Naive thymus-derived CD4-positive, alpha-beta T cell (primary cell): ENCODE measurements at regions not wholly inside any gene's neighbourhood (a gene's known extent, or its start where the extent isn't known, plus 50 kb on each side); places are given as distances from the start of the nearest gene placed in this dataset.

ENCODE experiments used
- ATAC-seq: fragments of 150-1000 bp; cut with Tn5 transposase; 2 replicates; pipeline ENCODE4 v1.10.0; 2021; ENCODE audit warnings: mild to moderate bottlenecking, moderate library complexity
- CTCF ChIA-PET: fragments of 350-600 bp; sonication (Branson Sonifier 250); formaldehyde crosslinking; loops from one replicate; lab custom pipeline; 2021; ENCODE audit warnings: antibody characterized with exemption; lab: Charles Lee
- POLR2A ChIA-PET: fragments of 350-600 bp; sonication (Branson Sonifier 250); formaldehyde crosslinking; loops from one replicate; lab custom pipeline; 2021; ENCODE audit warnings: antibody characterized with exemption, inconsistent platforms; lab: Charles Lee
- DNase-seq, 9 donors: peaks; one replicate each; pipeline versions ENCODE4 v3.0.0 to v3.0.0-alpha.2; 2020 to 2022; ENCODE audit warnings: mixed read lengths in 1 of 9
- H3K27ac ChIP-seq: one replicate; pipeline ENCODE4 v1.7.0; 2013; ENCODE audit warnings: mild to moderate bottlenecking, low read depth, low read length, moderate library complexity
- H3K27me3 ChIP-seq, 2 donors: one replicate each; pipeline ENCODE4 v1.7.0; 2013; ENCODE audit warnings: low read length in 2 of 2, mild to moderate bottlenecking in 2 of 2, moderate library complexity in 2 of 2; ENCODE audit not compliant: control insufficient read depth in 2 of 2, insufficient read depth in 2 of 2
- H3K36me3 ChIP-seq, 3 experiments: 1 replicate in 2 of 3; 2 replicates in 1 of 3; pipeline ENCODE4 v1.7.0; 2013; ENCODE audit warnings: low read length in 3 of 3, mild to moderate bottlenecking in 3 of 3, moderate library complexity in 1 of 3; ENCODE audit not compliant: insufficient read depth in 3 of 3, control insufficient read depth in 2 of 3
- H3K4me1 ChIP-seq, 2 donors: one replicate each; pipeline ENCODE4 v1.7.0; 2013; ENCODE audit warnings: low read length in 2 of 2, mild to moderate bottlenecking in 2 of 2, moderate library complexity in 1 of 2; ENCODE audit not compliant: control insufficient read depth in 2 of 2, insufficient read depth in 2 of 2
- H3K4me3 ChIP-seq: 2 replicates; pipeline ENCODE4 v1.7.0; 2013; ENCODE audit warnings: mild to moderate bottlenecking, low read length
- H3K9me3 ChIP-seq, 3 experiments: 1 replicate in 2 of 3; 2 replicates in 1 of 3; pipeline ENCODE4 v1.7.0; 2013; ENCODE audit warnings: low read length in 3 of 3; ENCODE audit not compliant: control insufficient read depth in 2 of 3
- H3K27ac Mint-ChIP-seq, 9 donors: one replicate each; pipeline ENCODE4 v1.8.0; 2020 to 2022; ENCODE audit warnings: mixed read lengths in 9 of 9, mild to moderate bottlenecking in 8 of 9, moderate library complexity in 5 of 9, inconsistent platforms in 2 of 9
- H3K27me3 Mint-ChIP-seq, 5 donors: one replicate each; pipeline ENCODE4 v1.8.0; 2021 to 2022; ENCODE audit warnings: mixed read lengths in 5 of 5, mild to moderate bottlenecking in 1 of 5
- H3K36me3 Mint-ChIP-seq, 5 donors: one replicate each; pipeline ENCODE4 v1.8.0; 2020 to 2022; ENCODE audit warnings: mixed read lengths in 5 of 5, mild to moderate bottlenecking in 3 of 5, inconsistent platforms in 1 of 5
- H3K4me1 Mint-ChIP-seq, 7 donors: one replicate each; pipeline ENCODE4 v1.8.0; 2020 to 2022; ENCODE audit warnings: mixed read lengths in 7 of 7, mild to moderate bottlenecking in 3 of 7, inconsistent platforms in 1 of 7
- H3K4me3 Mint-ChIP-seq, 10 donors: one replicate each; pipeline ENCODE4 v1.8.0; 2020 to 2022; ENCODE audit warnings: mild to moderate bottlenecking in 10 of 10, mixed read lengths in 10 of 10, moderate library complexity in 6 of 10, inconsistent platforms in 2 of 10
- H3K9me3 Mint-ChIP-seq, 11 donors: one replicate each; pipeline ENCODE4 v1.8.0; 2020 to 2022; ENCODE audit warnings: mixed read lengths in 11 of 11, mild to moderate bottlenecking in 4 of 11, inconsistent platforms in 1 of 11, moderate library complexity in 1 of 11
- intact Hi-C, 2 donors: fragments of 100-400 bp; cut with micrococcal nuclease; formaldehyde crosslinking; loops; one replicate each; pipeline ENCODE4 v1.15.1; 2023

GRCh38 chr12:67002720-67003119, 266.4 kb upstream of the CAND1 start:
- Histone ChIP-seq H3K27me3 (no peaks in the 10 kb centered on the region), H3K9me3 (no peaks in the 10 kb centered on the region), H3K4me1 (no peaks in the 10 kb centered on the region), H3K4me3 (no peak overlapping the region), H3K36me3 (no peaks in the 10 kb centered on the region), H3K27ac (no peak overlapping the region)
- H3K27ac Mint-ChIP-seq: no peak overlapping the region
- ATAC-seq (no peak), DNase-seq (no peak)
- peaks cover 0 to 10% (median 0%) of the 10 kb centered on the region in 5 donors for H3K27me3 Mint-ChIP-seq
- H3K9me3 Mint-ChIP-seq: peaks cover 0 to 2% (median 0%) of the 10 kb centered on the region in 11 donors
- intact Hi-C loops: no loop called here
- ChIA-PET CTCF (no interaction called here), POLR2A (no interaction called here)
- no peaks in the 10 kb centered on the region for H3K36me3 Mint-ChIP-seq
- peaks cover 0 to 6% (median 0%) of the 10 kb centered on the region in 7 donors for H3K4me1 Mint-ChIP-seq
- no peak overlapping the region for H3K4me3 Mint-ChIP-seq

GRCh38 chr12:67006610-67007009, 262.5 kb upstream of the CAND1 start:
- Mint-ChIP-seq H3K27ac (no peak overlapping the region), H3K36me3 (peaks cover 0 to 3% (median 0%) of the 10 kb centered on the region in 5 donors), H3K4me1 (peaks cover 0 to 8% (median 1%) of the 10 kb centered on the region in 7 donors), H3K9me3 (no peaks in the 10 kb centered on the region), H3K4me3 (no peak overlapping the region), H3K27me3 (peaks cover 0 to 3% (median 0%) of the 10 kb centered on the region in 5 donors)
- POLR2A ChIA-PET: no interaction called here
- H3K4me3 ChIP-seq: no peak overlapping the region
- no peak overlapping the region for H3K27ac ChIP-seq
- no peaks in the 10 kb centered on the region for H3K4me1 ChIP-seq
- ATAC-seq (no peak), DNase-seq (no peak)
- H3K9me3 ChIP-seq: no peaks in the 10 kb centered on the region
- H3K27me3 ChIP-seq: no peaks in the 10 kb centered on the region
- intact Hi-C loops: no loop called here
- CTCF ChIA-PET: no interaction called here
- H3K36me3 ChIP-seq: no peaks in the 10 kb centered on the region

GRCh38 chr12:67014642-67015041, 254.5 kb upstream of the CAND1 start:
- H3K36me3 ChIP-seq: no peaks in the 10 kb centered on the region
- CTCF ChIA-PET: no interaction called here
- no peaks in the 10 kb centered on the region for H3K9me3 ChIP-seq
- H3K27me3 ChIP-seq: no peaks in the 10 kb centered on the region
- no peaks in the 10 kb centered on the region for H3K9me3 Mint-ChIP-seq
- POLR2A ChIA-PET: no interaction called here
- no peak overlapping the region for H3K27ac Mint-ChIP-seq
- H3K36me3 Mint-ChIP-seq: peaks cover 0 to 7% (median 0%) of the 10 kb centered on the region in 5 donors
- H3K27ac ChIP-seq: no peak overlapping the region
- ATAC-seq: no peak
- H3K4me1 Mint-ChIP-seq: peaks cover 0 to 3% (median 0%) of the 10 kb centered on the region in 7 donors
- H3K4me3 ChIP-seq: no peak overlapping the region
- H3K4me3 Mint-ChIP-seq: no peak overlapping the region
- DNase-seq: no peak
- no peaks in the 10 kb centered on the region for H3K4me1 ChIP-seq
- H3K27me3 Mint-ChIP-seq: no peaks in the 10 kb centered on the region
- intact Hi-C loops: no loop called here

- H3K27ac Mint-ChIP-seq: no peak overlapping the region
- H3K4me1 Mint-ChIP-seq: peaks cover 0 to 1% (median 0%) of the 10 kb centered on the region in 7 donors
- DNase-seq: no peak
- no peaks in the 10 kb centered on the region for H3K9me3 Mint-ChIP-seq
- H3K4me3 Mint-ChIP-seq: no peak overlapping the region
- no peaks in the 10 kb centered on the region for H3K27me3 ChIP-seq
- H3K36me3 ChIP-seq: no peaks in the 10 kb centered on the region
- no peaks in the 10 kb centered on the region for H3K27me3 Mint-ChIP-seq
- H3K4me1 ChIP-seq: no peaks in the 10 kb centered on the region
- intact Hi-C loops: no loop called here
- peaks cover 0 to 3% (median 0%) of the 10 kb centered on the region in 5 donors for H3K36me3 Mint-ChIP-seq
- ChIA-PET POLR2A (no interaction called here), CTCF (no interaction called here)
- H3K27ac ChIP-seq: no peak overlapping the region
- no peaks in the 10 kb centered on the region for H3K9me3 ChIP-seq
- no peak overlapping the region for H3K4me3 ChIP-seq
- no peak for ATAC-seq
These were observed 251.1 kb upstream of the CAND1 start for GRCh38 chr12:67018105-67018504.

GRCh38 chr12:67019070-67019469, 250.1 kb upstream of the CAND1 start:
- intact Hi-C loops: no loop called here
- ChIA-PET CTCF (no interaction called here), POLR2A (no interaction called here)

GRCh38 chr12:67025543-67026114, 243.5 kb upstream of the CAND1 start:
- no peak overlapping the region for H3K4me3 Mint-ChIP-seq
- H3K4me3 ChIP-seq: no peak overlapping the region
- peaks cover 0 to 12% (median 0%) of the 10 kb centered on the region in 7 donors for H3K4me1 Mint-ChIP-seq
- no peaks in the 10 kb centered on the region for H3K27me3 ChIP-seq
- no peaks in the 10 kb centered on the region for H3K36me3 Mint-ChIP-seq
- no peaks in the 10 kb centered on the region for H3K9me3 ChIP-seq
- intact Hi-C loops: loop anchor here in 1 of 2 donors (5.0 kb wide), 1 partner anchor 242 kb away; the partner anchor contains the start of gene CAND1
- peak overlapping the region in 1 of 9 donors; percentile 21 for H3K27ac Mint-ChIP-seq
- ChIA-PET CTCF (interaction anchor here (1.5 kb wide), 1 partner anchor 330 kb away, joined by 3 read pairs; no protein-coding TSS in a partner anchor), POLR2A (no interaction called here)
- H3K27me3 Mint-ChIP-seq: peaks cover 0 to 15% (median 10%) of the 10 kb centered on the region in 5 donors
- no peaks in the 10 kb centered on the region for H3K4me1 ChIP-seq
- H3K9me3 Mint-ChIP-seq: no peaks in the 10 kb centered on the region
- ATAC-seq: peak; percentile 64
- H3K27ac ChIP-seq: no peak overlapping the region
- peak in 8 of 9 donors; percentile 8 to 42 (median 27) for DNase-seq
- H3K36me3 ChIP-seq: no peaks in the 10 kb centered on the region

More at GRCh38 chr12:67019070-67019469, 250.1 kb upstream of the CAND1 start:
- DNase-seq: no peak
- Mint-ChIP-seq H3K27me3 (peaks cover 0 to 7% (median 2%) of the 10 kb centered on the region in 5 donors), H3K36me3 (no peaks in the 10 kb centered on the region), H3K4me1 (peaks cover 0 to 1% (median 0%) of the 10 kb centered on the region in 7 donors), H3K9me3 (no peaks in the 10 kb centered on the region), H3K27ac (no peak overlapping the region), H3K4me3 (no peak overlapping the region)
- Histone ChIP-seq H3K36me3 (no peaks in the 10 kb centered on the region), H3K27me3 (no peaks in the 10 kb centered on the region), H3K27ac (no peak overlapping the region), H3K4me1 (no peaks in the 10 kb centered on the region), H3K4me3 (no peak overlapping the region), H3K9me3 (no peaks in the 10 kb centered on the region)
- no peak for ATAC-seq
